Adrenal gland (tissue), 5 donors: ENCODE measurements at regions not wholly inside any gene's neighbourhood (a gene's known extent, or its start where the extent isn't known, plus 50 kb on each side); places are given as distances from the start of the nearest gene placed in this dataset.

Experiments
- POLR2A ChIP-seq, 2 donors: fragments of 450-650 bp; IDR thresholded peaks; one replicate each; pipeline ENCODE4 v1.6.1; 2017; ENCODE audit warnings: antibody characterized with exemption in 2 of 2, mild to moderate bottlenecking in 2 of 2, moderate library complexity in 1 of 2
- TF ChIP-seq, protein P1 (sequence below), 6 experiments: fragments of 450-650 bp in 4 of 6; fragments of 200-600 bp in 2 of 6; sonication (generic) in 1 of 6; IDR thresholded peaks; 1 replicate in 5 of 6; 2 replicates in 1 of 6; pipeline versions ENCODE4 v1.5.1 to v1.8.0; 2016 to 2021; ENCODE audit warnings: antibody characterized with exemption in 6 of 6, mild to moderate bottlenecking in 2 of 6, moderate library complexity in 1 of 6
- donor health status: DM: no; HTN: no; CAD: no.

DNA sequence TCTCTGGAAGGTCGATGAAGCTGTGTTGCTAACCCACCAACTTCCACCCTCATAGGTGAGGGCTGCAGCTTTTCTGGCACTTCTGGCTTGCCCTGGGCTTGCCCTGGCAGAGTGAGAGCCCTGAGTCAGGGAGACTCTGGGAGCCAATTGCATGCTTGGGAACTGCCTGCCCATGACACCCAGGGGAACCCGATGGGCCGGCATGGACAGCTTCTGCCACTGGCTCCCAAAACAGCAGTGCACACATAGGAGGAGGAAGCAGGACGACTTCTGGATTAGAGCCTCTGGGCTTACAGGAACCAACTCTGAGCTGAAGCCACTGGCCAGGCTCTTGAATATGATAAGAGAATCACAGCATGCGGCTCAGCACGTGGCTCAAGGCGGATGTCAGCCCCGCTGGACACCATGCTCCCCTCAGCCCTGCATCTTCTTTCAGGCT is 135.2 kb upstream of the UNC5B start:
- TF ChIP-seq, protein P1, sequence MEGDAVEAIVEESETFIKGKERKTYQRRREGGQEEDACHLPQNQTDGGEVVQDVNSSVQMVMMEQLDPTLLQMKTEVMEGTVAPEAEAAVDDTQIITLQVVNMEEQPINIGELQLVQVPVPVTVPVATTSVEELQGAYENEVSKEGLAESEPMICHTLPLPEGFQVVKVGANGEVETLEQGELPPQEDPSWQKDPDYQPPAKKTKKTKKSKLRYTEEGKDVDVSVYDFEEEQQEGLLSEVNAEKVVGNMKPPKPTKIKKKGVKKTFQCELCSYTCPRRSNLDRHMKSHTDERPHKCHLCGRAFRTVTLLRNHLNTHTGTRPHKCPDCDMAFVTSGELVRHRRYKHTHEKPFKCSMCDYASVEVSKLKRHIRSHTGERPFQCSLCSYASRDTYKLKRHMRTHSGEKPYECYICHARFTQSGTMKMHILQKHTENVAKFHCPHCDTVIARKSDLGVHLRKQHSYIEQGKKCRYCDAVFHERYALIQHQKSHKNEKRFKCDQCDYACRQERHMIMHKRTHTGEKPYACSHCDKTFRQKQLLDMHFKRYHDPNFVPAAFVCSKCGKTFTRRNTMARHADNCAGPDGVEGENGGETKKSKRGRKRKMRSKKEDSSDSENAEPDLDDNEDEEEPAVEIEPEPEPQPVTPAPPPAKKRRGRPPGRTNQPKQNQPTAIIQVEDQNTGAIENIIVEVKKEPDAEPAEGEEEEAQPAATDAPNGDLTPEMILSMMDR (IDR thresholded peaks at IDR 0.05), result no peak
- no peak for TF ChIP-seq POLR2A (IDR thresholded peaks at IDR 0.05)
